Stomach smooth muscle (tissue), 2 donors: ENCODE measurements at regions not wholly inside any gene's neighbourhood (a gene's known extent, or its start where the extent isn't known, plus 50 kb on each side); places are given as distances from the start of the nearest gene placed in this dataset.

ENCODE experiments used
- H3K27ac ChIP-seq: one replicate; pipeline ENCODE4 v1.7.0; 2013; ENCODE audit warnings: mild to moderate bottlenecking, low read length, inconsistent platforms
- H3K27me3 ChIP-seq, 2 donors: one replicate each; pipeline ENCODE4 v1.7.0; 2013; ENCODE audit warnings: low read length in 2 of 2; ENCODE audit not compliant: insufficient read depth in 2 of 2, control insufficient read depth in 1 of 2
- H3K36me3 ChIP-seq, 2 donors: one replicate each; pipeline ENCODE4 v1.7.0; 2013; ENCODE audit warnings: low read length in 2 of 2; ENCODE audit not compliant: control insufficient read depth in 2 of 2, insufficient read depth in 2 of 2
- H3K4me1 ChIP-seq: one replicate; pipeline ENCODE4 v1.7.0; 2013; ENCODE audit warnings: low read length; ENCODE audit not compliant: control insufficient read depth, insufficient read depth
- H3K4me3 ChIP-seq, 2 donors: one replicate each; pipeline ENCODE4 v1.7.0; 2013; ENCODE audit warnings: low read length in 2 of 2
- H3K9ac ChIP-seq, 2 donors: one replicate each; pipeline ENCODE4 v1.7.0; 2013; ENCODE audit warnings: low read length in 2 of 2, mild to moderate bottlenecking in 1 of 2
- H3K9me3 ChIP-seq, 2 donors: one replicate each; pipeline ENCODE4 v1.7.0; 2013; ENCODE audit warnings: low read length in 2 of 2; ENCODE audit not compliant: control insufficient read depth in 2 of 2
- donor health status: healthy.
- donor health status: Pancreatic carcinoma.

GRCh38 chr9:82295181-82295580 is 306.6 kb downstream of the SPATA31D1 start:
- H3K4me3 ChIP-seq: no peak overlapping the region
- H3K27ac ChIP-seq: no peak overlapping the region
- no peaks in the 10 kb centered on the region for H3K27me3 ChIP-seq
- H3K4me1 ChIP-seq: no peaks in the 10 kb centered on the region
- H3K9ac ChIP-seq: no peak overlapping the region
- no peaks in the 10 kb centered on the region for H3K9me3 ChIP-seq
- H3K36me3 ChIP-seq: no peaks in the 10 kb centered on the region

- Histone ChIP-seq H3K9me3 (no peaks in the 10 kb centered on the region), H3K4me3 (no peak overlapping the region), H3K27ac (no peak overlapping the region), H3K36me3 (no peaks in the 10 kb centered on the region), H3K27me3 (no peaks in the 10 kb centered on the region), H3K9ac (no peak overlapping the region), H3K4me1 (no peaks in the 10 kb centered on the region)
Observed at GRCh38 chr9:82299870-82300269, 311.3 kb downstream of the SPATA31D1 start.

GRCh38 chr9:82302968-82303655 is 314.5 kb downstream of the SPATA31D1 start:
- Histone ChIP-seq H3K27ac (no peak overlapping the region), H3K9ac (no peak overlapping the region), H3K36me3 (no peaks in the 10 kb centered on the region)

DNA sequence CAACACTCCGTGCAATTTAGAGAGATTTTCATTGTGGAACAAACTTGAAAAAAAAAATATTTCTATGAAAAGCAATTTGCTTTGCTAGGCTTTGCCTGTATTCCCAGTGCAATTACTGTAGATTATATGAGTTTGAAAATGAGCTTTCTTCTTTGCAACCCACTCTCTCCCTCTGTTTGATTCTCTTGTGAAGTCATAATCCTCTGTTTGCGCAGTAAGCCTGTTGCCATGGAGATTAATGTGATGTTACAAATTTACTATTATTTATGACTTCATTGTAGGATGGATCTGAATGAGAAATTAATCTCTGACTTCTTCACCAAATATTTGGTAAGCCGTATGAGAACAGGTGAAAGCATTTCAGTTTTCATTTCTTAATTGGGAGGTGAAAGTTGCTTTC is 320.3 kb downstream of the SPATA31D1 start:
- Histone ChIP-seq H3K9ac (no peak overlapping the region), H3K4me3 (no peak overlapping the region), H3K9me3 (no peaks in the 10 kb centered on the region), H3K4me1 (no peaks in the 10 kb centered on the region), H3K27ac (no peak overlapping the region), H3K36me3 (no peaks in the 10 kb centered on the region), H3K27me3 (no peaks in the 10 kb centered on the region)

More at GRCh38 chr9:82302968-82303655, 314.5 kb downstream of the SPATA31D1 start:
- Histone ChIP-seq H3K4me1 (no peaks in the 10 kb centered on the region), H3K9me3 (no peaks in the 10 kb centered on the region), H3K27me3 (no peaks in the 10 kb centered on the region), H3K4me3 (no peak overlapping the region)

DNA sequence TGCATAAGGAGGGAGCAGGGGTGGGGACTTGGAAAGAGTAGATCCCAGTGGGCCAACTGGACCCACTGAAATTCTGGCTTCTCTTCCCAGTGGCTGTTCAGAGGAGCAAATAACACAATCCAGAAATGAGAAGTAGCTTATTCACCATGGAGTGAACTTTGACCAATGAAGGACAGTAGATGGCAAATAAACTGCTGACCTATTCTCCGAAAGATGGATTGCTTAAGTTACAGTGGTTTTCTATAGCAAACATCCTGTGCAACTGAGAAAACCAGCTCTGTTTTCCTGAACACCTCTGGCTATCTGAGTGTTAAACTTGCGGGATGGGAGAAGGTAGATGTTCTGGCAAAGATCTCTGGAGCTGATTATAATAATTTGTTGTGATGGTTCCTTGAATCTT is 325.1 kb downstream of the SPATA31D1 start:
- H3K4me1 ChIP-seq: no peaks in the 10 kb centered on the region
- H3K27ac ChIP-seq: no peak overlapping the region
- no peaks in the 10 kb centered on the region for H3K27me3 ChIP-seq
- no peaks in the 10 kb centered on the region for H3K36me3 ChIP-seq
- H3K9me3 ChIP-seq: no peaks in the 10 kb centered on the region
- H3K9ac ChIP-seq: no peak overlapping the region
- no peak overlapping the region for H3K4me3 ChIP-seq

DNA sequence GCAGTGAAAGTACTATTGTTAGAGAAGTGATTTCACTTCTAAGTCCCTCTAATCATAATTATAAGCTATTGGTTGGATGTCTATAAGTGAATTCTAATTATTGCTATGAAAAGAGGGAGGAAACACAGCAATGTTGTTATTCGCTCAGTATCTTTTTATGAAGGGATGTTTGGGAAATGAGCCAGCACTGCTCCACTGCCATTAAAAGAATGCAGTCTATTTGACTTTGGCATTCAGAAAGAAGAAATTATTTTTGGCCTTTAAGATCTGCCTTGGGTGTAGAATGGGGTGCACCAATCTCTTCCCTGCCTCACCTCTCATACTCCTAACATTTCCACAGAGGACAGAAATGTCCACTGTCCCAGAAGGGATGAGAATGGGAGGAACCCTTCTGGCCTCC is 332.0 kb downstream of the SPATA31D1 start:
- H3K4me1 ChIP-seq: no peaks in the 10 kb centered on the region
- H3K36me3 ChIP-seq: no peaks in the 10 kb centered on the region
- no peaks in the 10 kb centered on the region for H3K27me3 ChIP-seq
- H3K4me3 ChIP-seq: no peak overlapping the region
- H3K9me3 ChIP-seq: no peaks in the 10 kb centered on the region
- no peak overlapping the region for H3K9ac ChIP-seq
- H3K27ac ChIP-seq: no peak overlapping the region

GRCh38 chr9:82325907-82326306 is 337.3 kb downstream of the SPATA31D1 start:
- Histone ChIP-seq H3K27me3 (no peaks in the 10 kb centered on the region), H3K4me3 (no peak overlapping the region), H3K9me3 (peaks cover 0 to 3% of the 10 kb centered on the region in 2 donors), H3K9ac (no peak overlapping the region), H3K4me1 (no peaks in the 10 kb centered on the region), H3K36me3 (no peaks in the 10 kb centered on the region), H3K27ac (no peak overlapping the region)

GRCh38 chr9:82327641-82328040 is 339.1 kb downstream of the SPATA31D1 start:
- Histone ChIP-seq H3K9ac (no peak overlapping the region), H3K9me3 (peaks cover 0 to 3% of the 10 kb centered on the region in 2 donors), H3K4me3 (no peak overlapping the region), H3K27me3 (no peaks in the 10 kb centered on the region), H3K36me3 (no peaks in the 10 kb centered on the region), H3K4me1 (peaks cover 5% of the 10 kb centered on the region), H3K27ac (no peak overlapping the region)

DNA sequence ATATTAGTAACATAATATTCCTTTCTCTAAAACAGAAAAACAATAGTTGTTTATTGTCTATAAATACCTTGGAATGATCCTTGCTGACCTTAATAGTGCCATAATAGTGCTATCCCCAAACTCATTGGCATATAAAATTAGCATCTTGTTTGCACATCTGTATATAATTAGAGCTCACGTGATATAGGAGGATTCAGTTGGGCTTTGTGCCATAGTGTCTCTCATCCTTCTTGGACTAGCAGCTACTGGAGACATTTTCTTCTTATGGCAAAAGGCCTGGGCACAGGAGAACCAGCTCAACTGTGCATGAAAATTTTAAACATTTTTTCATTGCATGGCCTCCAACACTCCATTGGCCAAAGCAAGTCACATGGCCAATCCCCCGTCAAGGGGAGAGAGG is 342.5 kb downstream of the SPATA31D1 start:
- H3K36me3 ChIP-seq: no peaks in the 10 kb centered on the region
- no peak overlapping the region for H3K27ac ChIP-seq
- H3K4me3 ChIP-seq: no peak overlapping the region
- H3K9me3 ChIP-seq: peaks cover 0 to 3% of the 10 kb centered on the region in 2 donors
- no peaks in the 10 kb centered on the region for H3K27me3 ChIP-seq
- H3K4me1 ChIP-seq: peaks cover 9% of the 10 kb centered on the region
- H3K9ac ChIP-seq: no peak overlapping the region

- peak overlapping the region in 1 of 2 donors; percentile 1 for H3K4me3 ChIP-seq
- H3K9me3 ChIP-seq: peaks cover 0 to 3% of the 10 kb centered on the region in 2 donors
- no peaks in the 10 kb centered on the region for H3K27me3 ChIP-seq
- no peak overlapping the region for H3K9ac ChIP-seq
- no peaks in the 10 kb centered on the region for H3K36me3 ChIP-seq
- peaks cover 9% of the 10 kb centered on the region for H3K4me1 ChIP-seq
- H3K27ac ChIP-seq: no peak overlapping the region
Observed at GRCh38 chr9:82332018-82332773, 343.6 kb downstream of the SPATA31D1 start.

- peaks cover 0 to under 1% of the 10 kb centered on the region in 2 donors for H3K9me3 ChIP-seq
- no peaks in the 10 kb centered on the region for H3K36me3 ChIP-seq
- H3K27me3 ChIP-seq: no peaks in the 10 kb centered on the region
- H3K27ac ChIP-seq: no peak overlapping the region
- peaks cover 9% of the 10 kb centered on the region for H3K4me1 ChIP-seq
- no peak overlapping the region for H3K9ac ChIP-seq
- no peak overlapping the region for H3K4me3 ChIP-seq
Observed at GRCh38 chr9:82332774-82333152, 344.2 kb downstream of the SPATA31D1 start.
